H9 (cell line): ENCODE measurements at regions not wholly inside any gene's neighbourhood (a gene's known extent, or its start where the extent isn't known, plus 50 kb on each side); places are given as distances from the start of the nearest gene placed in this dataset.
A peak's percentile ranks its signal among the peaks of the same experiment; 100 is the strongest.

Experiments
- DNase-seq: peaks from one replicate; pipeline ENCODE4 v3.0.0-alpha.2; 2017
- H2AFZ ChIP-seq: one replicate; pipeline ENCODE4 v1.6.1; 2013; ENCODE audit warnings: mild to moderate bottlenecking, low read length, control low read depth, moderate library complexity
- H2AK5ac ChIP-seq: 2 replicates; pipeline ENCODE4 v1.6.1; 2013; ENCODE audit warnings: low read length, control low read depth, mixed read lengths; ENCODE audit not compliant: insufficient read length
- H2BK120ac ChIP-seq: one replicate; pipeline ENCODE4 v1.6.1; 2013; ENCODE audit warnings: low read depth, mild to moderate bottlenecking, low read length, control low read depth, inconsistent platforms; ENCODE audit not compliant: poor library complexity, severe bottlenecking
- H2BK12ac ChIP-seq: 2 replicates; pipeline ENCODE4 v1.6.1; 2013; ENCODE audit warnings: low read length, control low read depth, mixed read lengths, low read depth; ENCODE audit not compliant: insufficient read length
- H2BK15ac ChIP-seq: 2 replicates; pipeline ENCODE4 v1.6.1; 2013; ENCODE audit warnings: low read depth, low read length, control low read depth
- H2BK20ac ChIP-seq: one replicate; pipeline ENCODE4 v1.6.1; 2013; ENCODE audit warnings: low read depth, mild to moderate bottlenecking, low read length, control low read depth, inconsistent platforms; ENCODE audit not compliant: poor library complexity, severe bottlenecking
- H2BK5ac ChIP-seq: 2 replicates; pipeline ENCODE4 v1.6.1; 2013; ENCODE audit warnings: low read length, control low read depth, mixed read lengths; ENCODE audit not compliant: insufficient read length
- H3K14ac ChIP-seq: 2 replicates; pipeline ENCODE4 v1.6.1; 2013; ENCODE audit warnings: low read length, control low read depth; ENCODE audit not compliant: insufficient read depth
- H3K18ac ChIP-seq: 2 replicates; pipeline ENCODE4 v1.6.1; 2013; ENCODE audit warnings: low read depth, mild to moderate bottlenecking, mixed read lengths, low read length, control low read depth; ENCODE audit not compliant: insufficient read length
- H3K23ac ChIP-seq: 2 replicates; pipeline ENCODE4 v1.6.1; 2013; ENCODE audit warnings: low read length, control low read depth, mixed read lengths, low read depth; ENCODE audit not compliant: insufficient read length
- H3K23me2 ChIP-seq: 2 replicates; pipeline ENCODE4 v1.6.1; 2013; ENCODE audit warnings: low read depth, mild to moderate bottlenecking, mixed read lengths, low read length, control low read depth; ENCODE audit not compliant: insufficient read length, poor library complexity, severe bottlenecking
- H3K27ac ChIP-seq: 2 replicates; pipeline ENCODE4 v1.5.1; 2013; ENCODE audit warnings: low read length, control low read depth, mixed read lengths, low read depth; ENCODE audit not compliant: insufficient read length
- H3K27me3 ChIP-seq: 2 replicates; pipeline ENCODE4 v1.6.1; 2013; ENCODE audit warnings: low read length, control low read depth, inconsistent platforms; ENCODE audit not compliant: insufficient read depth
- H3K4ac ChIP-seq: 2 replicates; pipeline ENCODE4 v1.6.1; 2013; ENCODE audit warnings: low read depth, mild to moderate bottlenecking, control low read depth, inconsistent platforms, low read length, moderate library complexity
- H3K4me1 ChIP-seq: 2 replicates; pipeline ENCODE4 v1.6.1; 2013; ENCODE audit warnings: low read length, control low read depth, inconsistent platforms; ENCODE audit not compliant: insufficient read depth
- H3K4me2 ChIP-seq: 2 replicates; pipeline ENCODE4 v1.6.1; 2013; ENCODE audit warnings: low read length, control low read depth, mixed read lengths; ENCODE audit not compliant: insufficient read length, insufficient read depth
- H3K56ac ChIP-seq: 2 replicates; pipeline ENCODE4 v1.6.1; 2013; ENCODE audit warnings: low read depth, mild to moderate bottlenecking, mixed read lengths, low read length, control low read depth; ENCODE audit not compliant: insufficient read length
- H3K79me1 ChIP-seq: 2 replicates; pipeline ENCODE4 v1.6.1; 2013; ENCODE audit warnings: low read depth, mild to moderate bottlenecking, moderate library complexity, low read length, control low read depth, inconsistent platforms; ENCODE audit not compliant: insufficient read depth, poor library complexity, severe bottlenecking
- H3K79me2 ChIP-seq: 2 replicates; pipeline ENCODE4 v1.6.1; 2013; ENCODE audit warnings: low read length, control low read depth, inconsistent platforms; ENCODE audit not compliant: insufficient read depth
- H3K9ac ChIP-seq: 2 replicates; pipeline ENCODE4 v1.6.1; 2013; ENCODE audit warnings: low read length, control low read depth, mixed read lengths; ENCODE audit not compliant: insufficient read length; ENCODE audit errors: extremely low read depth
- H3K9me3 ChIP-seq: one replicate; pipeline ENCODE4 v1.6.1; 2013; ENCODE audit warnings: low read depth, low read length, inconsistent platforms; ENCODE audit not compliant: control insufficient read depth
- H3T11ph ChIP-seq: one replicate; pipeline ENCODE4 v1.6.1; 2013; ENCODE audit warnings: mild to moderate bottlenecking, low read length, control low read depth, inconsistent platforms
- H4K20me1 ChIP-seq: one replicate; pipeline ENCODE4 v1.6.1; 2013; ENCODE audit not compliant: control insufficient read depth, insufficient read length, insufficient read depth
- H4K5ac ChIP-seq: 2 replicates; pipeline ENCODE4 v1.6.1; 2013; ENCODE audit warnings: low read depth, mild to moderate bottlenecking, mixed read lengths, low read length, control low read depth; ENCODE audit not compliant: insufficient read length
- H4K8ac ChIP-seq: replicated peaks from 2 replicates; pipeline ENCODE4 v1.6.1; 2013; ENCODE audit warnings: low read length, control low read depth, mixed read lengths, low read depth; ENCODE audit not compliant: insufficient read length
- H4K91ac ChIP-seq: 2 replicates; pipeline ENCODE4 v1.6.1; 2013; ENCODE audit warnings: low read depth, mild to moderate bottlenecking, moderate library complexity, mixed read lengths, low read length, control low read depth; ENCODE audit not compliant: insufficient read length
- H3K27ac Mint-ChIP-seq, 3 experiments: 2 replicates in 2 of 3; 3 replicates in 1 of 3; pipeline ENCODE4 v1.8.0; 2020 to 2021; ENCODE audit warnings: mixed read lengths in 3 of 3, mild to moderate bottlenecking in 1 of 3, moderate library complexity in 1 of 3
- H3K27me3 Mint-ChIP-seq: 2 replicates; pipeline ENCODE4 v1.8.0; 2021; ENCODE audit warnings: low read depth, mild to moderate bottlenecking, moderate library complexity, mixed read lengths
- H3K36me3 Mint-ChIP-seq, 3 experiments: 2 replicates in 2 of 3; 3 replicates in 1 of 3; pipeline ENCODE4 v1.8.0; 2020 to 2021; ENCODE audit warnings: low read depth in 3 of 3, mixed read lengths in 3 of 3; ENCODE audit not compliant: insufficient read depth in 1 of 3
- H3K4me1 Mint-ChIP-seq, 2 experiments: 2 replicates each; pipeline ENCODE4 v1.8.0; 2020; ENCODE audit warnings: mixed read lengths in 2 of 2
- H3K4me3 Mint-ChIP-seq, 2 experiments: 2 replicates in 1 of 2; 3 replicates in 1 of 2; pipeline ENCODE4 v1.8.0; 2020 to 2021; ENCODE audit warnings: mild to moderate bottlenecking in 2 of 2, mixed read lengths in 2 of 2, moderate library complexity in 1 of 2
- H3K9me3 Mint-ChIP-seq, 2 experiments: 2 replicates in 1 of 2; 3 replicates in 1 of 2; pipeline ENCODE4 v1.8.0; 2020; ENCODE audit warnings: mild to moderate bottlenecking in 2 of 2, mixed read lengths in 2 of 2, moderate library complexity in 1 of 2
- TF ChIP-seq, protein P1 (sequence below): fragments of 200-600 bp; sonication (generic); conservative IDR thresholded peaks from 3 replicates; pipeline ENCODE4 v1.8.0; 2021; ENCODE audit warnings: antibody characterized with exemption, mild to moderate bottlenecking

DNA sequence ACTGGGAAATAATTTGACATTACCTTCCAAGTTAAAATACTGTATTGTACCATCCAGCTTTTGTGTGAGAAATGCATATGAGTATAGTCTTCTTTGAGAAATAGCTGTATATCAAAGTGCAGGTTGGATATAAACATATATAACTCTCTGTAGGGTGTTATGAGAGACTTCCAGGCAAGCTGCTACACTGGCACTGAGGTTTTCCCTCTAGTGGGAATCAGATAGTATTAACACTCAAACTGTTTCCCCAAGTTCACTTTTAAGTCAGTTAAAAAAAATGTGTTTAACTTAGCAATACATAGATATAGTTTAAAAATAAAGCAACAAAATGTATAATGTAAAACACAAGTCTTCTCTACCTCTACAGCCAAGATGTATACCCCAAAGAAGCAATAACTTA lies 368.4 kb upstream of the SLC8A1 start:
- Histone ChIP-seq H3K79me1 (no peaks in the 10 kb centered on the region), H2AK5ac (no peak overlapping the region), H3K23me2 (no peaks in the 10 kb centered on the region), H3K27ac (no peak overlapping the region), H3K27me3 (no peaks in the 10 kb centered on the region), H2BK12ac (no peak overlapping the region), H4K20me1 (no peaks in the 10 kb centered on the region), H3K56ac (no peak overlapping the region), H3T11ph (no peak overlapping the region), H2BK120ac (no peak overlapping the region), H2BK15ac (no peak overlapping the region), H3K9me3 (no peaks in the 10 kb centered on the region), H3K18ac (no peak overlapping the region), H4K91ac (no peak overlapping the region), H3K79me2 (no peaks in the 10 kb centered on the region), H2BK20ac (no peak overlapping the region), H2BK5ac (no peak overlapping the region), H4K8ac (no peak overlapping the region), H2AFZ (no peak overlapping the region), H3K4me2 (no peak overlapping the region), H3K14ac (no peak overlapping the region), H3K23ac (no peak overlapping the region), H3K4me1 (no peaks in the 10 kb centered on the region), H3K4ac (no peak overlapping the region), H3K9ac (no peak overlapping the region), H4K5ac (no peak overlapping the region)
- Mint-ChIP-seq H3K27ac (no peak overlapping the region), H3K36me3 (no peaks in the 10 kb centered on the region), H3K4me1 (no peaks in the 10 kb centered on the region; a peak in 1 of 4 replicates), H3K27me3 (no peaks in the 10 kb centered on the region), H3K9me3 (no peaks in the 10 kb centered on the region), H3K4me3 (no peak overlapping the region)
- no peak for DNase-seq
- TF ChIP-seq, protein P1, sequence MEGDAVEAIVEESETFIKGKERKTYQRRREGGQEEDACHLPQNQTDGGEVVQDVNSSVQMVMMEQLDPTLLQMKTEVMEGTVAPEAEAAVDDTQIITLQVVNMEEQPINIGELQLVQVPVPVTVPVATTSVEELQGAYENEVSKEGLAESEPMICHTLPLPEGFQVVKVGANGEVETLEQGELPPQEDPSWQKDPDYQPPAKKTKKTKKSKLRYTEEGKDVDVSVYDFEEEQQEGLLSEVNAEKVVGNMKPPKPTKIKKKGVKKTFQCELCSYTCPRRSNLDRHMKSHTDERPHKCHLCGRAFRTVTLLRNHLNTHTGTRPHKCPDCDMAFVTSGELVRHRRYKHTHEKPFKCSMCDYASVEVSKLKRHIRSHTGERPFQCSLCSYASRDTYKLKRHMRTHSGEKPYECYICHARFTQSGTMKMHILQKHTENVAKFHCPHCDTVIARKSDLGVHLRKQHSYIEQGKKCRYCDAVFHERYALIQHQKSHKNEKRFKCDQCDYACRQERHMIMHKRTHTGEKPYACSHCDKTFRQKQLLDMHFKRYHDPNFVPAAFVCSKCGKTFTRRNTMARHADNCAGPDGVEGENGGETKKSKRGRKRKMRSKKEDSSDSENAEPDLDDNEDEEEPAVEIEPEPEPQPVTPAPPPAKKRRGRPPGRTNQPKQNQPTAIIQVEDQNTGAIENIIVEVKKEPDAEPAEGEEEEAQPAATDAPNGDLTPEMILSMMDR, result peak; percentile 32; the same call in 2 of the 3 replicates
